ENCODE measurements at regions not wholly inside any gene's neighbourhood (a gene's known extent, or its start where the extent isn't known, plus 50 kb on each side); places are given as distances from the start of the nearest gene placed in this dataset.

GRCh38 chr10:31614611-31615010, 295.6 kb downstream of the ZEB1 start:
- no peak overlapping the region for H3K14ac ChIP-seq (replicated peaks; ENCODE audit: low read depth, low read length)
- H2AK9ac ChIP-seq (replicated peaks; ENCODE audit: low read depth, low read length, poor library complexity), result no peak overlapping the region
- H3K9me1 ChIP-seq (ENCODE audit: insufficient read depth, low read length), result no peaks in the 10 kb centered on the region; the same call in 1 of the 2 replicates
- no peak overlapping the region for H3K9ac ChIP-seq (ENCODE audit: low read depth, low read length)
- H3K9me3 ChIP-seq (ENCODE audit: control insufficient read depth, insufficient read depth, low read length), result no peaks in the 10 kb centered on the region
- DNase-seq (no peak), ATAC-seq (ENCODE audit: low read depth) (no peak)
- BruUV-seq (replicated peaks), result no TSS peak
- H2BK15ac ChIP-seq (ENCODE audit: low read depth, low read length), result no peak overlapping the region
- no peak for TF ChIP-seq MXI1 (IDR thresholded peaks at IDR 0.05; ENCODE audit: borderline replicate concordance, low read depth, low read length)
- no peak for TF ChIP-seq CHD1 (IDR thresholded peaks at IDR 0.05; ENCODE audit: low read depth, low read length)
- TF ChIP-seq CEBPB (IDR thresholded peaks at IDR 0.05; ENCODE audit: low read depth, low read length), result no peak
- no peak for TF ChIP-seq MAZ (IDR thresholded peaks at IDR 0.05; ENCODE audit: borderline replicate concordance, low read depth, low read length)
- TF ChIP-seq SMC3 (IDR thresholded peaks at IDR 0.05; ENCODE audit: low read depth, low read length), result no peak
- TF ChIP-seq, protein P1, sequence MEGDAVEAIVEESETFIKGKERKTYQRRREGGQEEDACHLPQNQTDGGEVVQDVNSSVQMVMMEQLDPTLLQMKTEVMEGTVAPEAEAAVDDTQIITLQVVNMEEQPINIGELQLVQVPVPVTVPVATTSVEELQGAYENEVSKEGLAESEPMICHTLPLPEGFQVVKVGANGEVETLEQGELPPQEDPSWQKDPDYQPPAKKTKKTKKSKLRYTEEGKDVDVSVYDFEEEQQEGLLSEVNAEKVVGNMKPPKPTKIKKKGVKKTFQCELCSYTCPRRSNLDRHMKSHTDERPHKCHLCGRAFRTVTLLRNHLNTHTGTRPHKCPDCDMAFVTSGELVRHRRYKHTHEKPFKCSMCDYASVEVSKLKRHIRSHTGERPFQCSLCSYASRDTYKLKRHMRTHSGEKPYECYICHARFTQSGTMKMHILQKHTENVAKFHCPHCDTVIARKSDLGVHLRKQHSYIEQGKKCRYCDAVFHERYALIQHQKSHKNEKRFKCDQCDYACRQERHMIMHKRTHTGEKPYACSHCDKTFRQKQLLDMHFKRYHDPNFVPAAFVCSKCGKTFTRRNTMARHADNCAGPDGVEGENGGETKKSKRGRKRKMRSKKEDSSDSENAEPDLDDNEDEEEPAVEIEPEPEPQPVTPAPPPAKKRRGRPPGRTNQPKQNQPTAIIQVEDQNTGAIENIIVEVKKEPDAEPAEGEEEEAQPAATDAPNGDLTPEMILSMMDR (conservative IDR thresholded peaks at IDR 0.05; ENCODE audit: low read depth, low read length), result no peak
- TF ChIP-seq RAD21 (IDR thresholded peaks at IDR 0.05; ENCODE audit: low read length), result no peak
- TF ChIP-seq MAFK (IDR thresholded peaks at IDR 0.05; ENCODE audit: low read depth, low read length), result no peak
- no peak for TF ChIP-seq NFE2L2 (IDR thresholded peaks at IDR 0.05; ENCODE audit: low read depth, low read length)
- no peak for TF ChIP-seq USF2 (IDR thresholded peaks at IDR 0.05; ENCODE audit: low read depth, low read length)
- no peak for TF ChIP-seq FOS (IDR thresholded peaks at IDR 0.05; ENCODE audit: low read depth, low read length)
- TF ChIP-seq RFX5 (IDR thresholded peaks at IDR 0.05; ENCODE audit: low read depth, low read length), result no peak
- dilution Hi-C loops (cut with HindIII; ENCODE audit: low sequenced_read_pairs, unreplicated experiment), result no loop called here
- no peak overlapping the region for H3K4me2 ChIP-seq (ENCODE audit: low read depth, low read length)
- no peaks in the 10 kb centered on the region for H3K79me1 ChIP-seq (ENCODE audit: low read depth in 1 of 2, low read length in 2 of 2)
- H3K18ac ChIP-seq (ENCODE audit: low read depth, low read length), result no peak overlapping the region
- no peak overlapping the region for H4K5ac ChIP-seq (ENCODE audit: low read depth, low read length)
- intact Hi-C loops (cut with micrococcal nuclease), result no loop called here
- no peak overlapping the region for H2AFZ ChIP-seq (replicated peaks; ENCODE audit: low read length, poor library complexity)
- H3K56ac ChIP-seq (ENCODE audit: extremely low read depth, insufficient read depth, low read length), result no peak overlapping the region
- H2BK120ac ChIP-seq (ENCODE audit: low read depth, low read length), result no peak overlapping the region
- no peak overlapping the region for H2BK5ac ChIP-seq (ENCODE audit: low read depth, low read length, poor library complexity, severe bottlenecking)
- H4K20me1 ChIP-seq (ENCODE audit: insufficient read depth, low read length), result 0 out of 2 replicates have a peak, but pooled peaks cover 3% of the 10 kb centered on the region
- ChIA-PET CTCF (interaction anchor here (1.0 kb wide), 1 partner anchor 60 kb away, joined by 3 read pairs; no protein-coding TSS in a partner anchor), POLR2A (ENCODE audit: unreplicated experiment) (no interaction called here)
- no peak overlapping the region for H4K91ac ChIP-seq (ENCODE audit: insufficient read depth, low read depth, low read length)
- H3K4me3 ChIP-seq (ENCODE audit: insufficient read depth, low read depth, low read length), result no peak overlapping the region
- no peak overlapping the region for H2BK20ac ChIP-seq (ENCODE audit: low read depth, low read length)
- H3K4ac ChIP-seq (ENCODE audit: low read depth, low read length), result no peak overlapping the region
- in situ Hi-C loops (cut with MboI; ENCODE audit: low sequenced_read_pairs), result no loop called here
- WGBS, 2 experiments (ENCODE audit: extremely low coverage in 2 of 2, insufficient read length in 1 of 2), result no CpG with 5 or more reads among the region's 1 CpG
- H3K27ac ChIP-seq (ENCODE audit: insufficient read depth, low read length), result no peak overlapping the region
- H2AK5ac ChIP-seq (ENCODE audit: low read depth, low read length), result no peak overlapping the region
- H3K4me1 ChIP-seq (ENCODE audit: control insufficient read depth, insufficient read depth, low read length), result peaks cover 8% of the 10 kb centered on the region; the same call in 1 of the 2 replicates
- H3K36me3 ChIP-seq (ENCODE audit: control insufficient read depth, insufficient read depth, low read length), result no peaks in the 10 kb centered on the region
- H3K27me3 ChIP-seq (ENCODE audit: control insufficient read depth, insufficient read depth, low read length), result no peaks in the 10 kb centered on the region; the same call in 1 of the 2 replicates
- no peak overlapping the region for H4K8ac ChIP-seq (ENCODE audit: low read depth in 2 of 2, low read length in 2 of 2)
- H3K23ac ChIP-seq (ENCODE audit: low read depth, low read length), result no peak overlapping the region
